ENCODE measurements at regions not wholly inside any gene's neighbourhood (a gene's known extent, or its start where the extent isn't known, plus 50 kb on each side); places are given as distances from the start of the nearest gene placed in this dataset.
"Not testable (repeated sequence)": the region's sequence is repeated elsewhere in the genome, so short reads cannot be mapped to it uniquely, and the experiment has no call there.

DNA sequence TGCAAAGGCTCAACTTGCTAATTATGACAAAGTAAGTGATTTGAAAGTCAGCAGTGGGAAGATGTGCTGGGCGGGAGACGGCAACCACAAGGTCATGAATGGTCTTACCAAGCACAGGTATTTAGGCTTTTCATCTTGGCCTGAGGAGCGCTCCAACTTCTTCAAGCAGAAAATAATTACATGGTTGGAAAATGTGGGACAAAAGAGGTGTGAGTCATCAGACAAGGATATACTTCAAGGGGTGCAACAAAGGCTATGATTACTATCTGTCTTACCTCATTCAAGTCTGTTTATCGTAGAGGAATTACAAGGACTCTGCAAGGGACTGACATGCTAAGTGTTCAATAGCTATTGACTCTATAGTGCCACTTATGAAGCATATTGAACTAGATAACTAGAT is 2005.7 kb downstream of the MRPL39 start:
- DNase-seq (ENCODE audit: low read depth): no peak

DNA sequence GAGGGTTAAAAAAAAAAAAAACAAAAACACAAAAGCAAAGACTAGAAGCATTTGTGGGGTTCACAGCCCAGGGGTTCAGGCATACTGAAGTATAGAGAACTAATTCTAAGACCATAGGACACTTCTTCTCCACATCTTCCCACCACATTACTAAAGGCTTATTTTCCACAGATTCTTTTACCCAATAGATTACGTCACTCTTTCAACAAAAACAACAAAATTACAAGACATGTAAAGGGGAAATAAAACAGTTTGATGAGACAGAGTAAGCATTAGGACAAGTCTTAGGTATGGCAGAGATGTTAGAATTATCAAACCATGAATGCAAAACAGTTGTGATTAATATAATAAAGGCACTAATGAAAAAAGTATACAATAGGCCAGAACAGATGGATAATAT is 2013.7 kb downstream of the MRPL39 start:
- DNase-seq (ENCODE audit: low read depth): no peak

DNA sequence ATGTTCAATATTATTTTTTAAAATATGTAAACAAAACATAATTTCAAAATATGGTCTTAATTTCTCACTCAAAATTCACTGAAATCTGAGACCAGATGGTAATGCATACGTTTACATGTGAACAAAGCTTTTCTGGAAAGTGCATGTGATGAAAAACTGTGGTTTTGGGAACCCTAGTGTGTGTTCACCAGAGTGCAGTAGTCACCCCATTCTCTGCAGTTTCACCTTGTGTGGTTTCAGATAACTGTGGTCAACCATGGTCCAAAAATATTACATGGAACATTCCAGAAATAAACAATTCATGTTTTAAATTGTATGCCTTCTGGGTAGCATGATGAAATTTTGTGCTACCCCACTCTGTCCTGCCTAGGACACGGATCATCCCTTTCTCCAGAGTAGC is 2021.9 kb downstream of the MRPL39 start:
- no peak for DNase-seq (ENCODE audit: low read depth)

DNA sequence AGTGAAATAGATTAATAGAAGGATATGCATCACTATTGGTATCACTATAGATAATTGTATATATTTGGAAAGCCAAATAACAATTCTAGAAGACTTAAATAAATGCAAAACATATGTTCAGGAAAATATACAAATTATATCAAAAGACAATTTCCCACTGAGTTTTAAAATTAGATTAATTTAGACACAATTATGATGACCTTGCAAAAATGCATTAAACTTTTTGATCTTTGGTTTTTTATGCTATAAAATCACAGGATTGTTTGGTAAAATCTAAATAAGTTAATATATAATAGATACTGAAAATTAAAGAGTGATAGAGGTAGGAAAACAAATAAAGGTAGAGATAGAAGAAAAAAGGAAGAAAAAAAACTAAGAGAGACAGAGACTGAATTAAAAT is 2027.7 kb downstream of the MRPL39 start:
- no peak for DNase-seq (ENCODE audit: low read depth)

GRCh38 chr21:23578027-23578426 is 2029.3 kb downstream of the MRPL39 start:
- DNase-seq (ENCODE audit: low read depth): no peak

DNA sequence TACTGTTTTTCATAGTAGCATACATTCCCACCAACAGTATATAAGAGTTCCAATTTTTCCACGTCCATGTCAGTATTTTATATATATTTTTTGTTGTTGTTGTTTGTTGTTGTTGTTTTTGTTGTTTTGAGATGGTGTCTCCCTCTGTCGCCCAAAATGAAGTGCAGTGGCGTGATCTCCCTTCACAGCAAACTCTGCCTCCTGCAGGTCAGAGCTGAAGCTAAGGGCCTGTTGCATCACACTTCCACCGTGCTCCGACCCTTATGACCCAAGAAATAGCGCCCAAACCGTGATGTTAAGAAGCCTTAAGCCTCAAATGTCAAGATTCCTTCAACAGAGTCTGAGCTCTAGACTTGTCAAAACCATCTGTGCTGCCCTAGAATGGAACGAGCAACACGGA is 2032.3 kb downstream of the MRPL39 start:
- DNase-seq (ENCODE audit: low read depth): no peak

DNA sequence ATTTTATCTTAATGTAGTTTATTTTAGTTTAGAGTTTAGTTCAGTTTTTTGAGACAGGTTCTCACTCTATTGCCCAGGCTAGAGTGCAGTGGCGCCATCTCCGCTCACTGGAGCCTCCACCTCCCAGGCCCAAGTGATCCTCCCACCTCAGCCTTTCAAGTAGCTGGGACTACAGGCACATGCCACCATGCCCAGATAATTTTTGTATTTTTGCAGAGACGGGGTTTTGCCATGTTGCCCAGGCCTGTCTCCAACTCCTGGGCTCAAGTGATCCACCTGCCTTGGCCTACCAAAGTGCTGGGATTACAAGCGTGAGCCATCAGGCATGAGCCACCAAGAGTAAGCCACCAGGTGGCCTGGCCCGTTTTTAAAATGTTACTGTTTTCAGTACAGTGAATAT is 2058.4 kb downstream of the MRPL39 start:
- DNase-seq (ENCODE audit: low read depth): not testable (repeated sequence)

GRCh38 chr21:23543333-23543732 is 2063.9 kb downstream of the MRPL39 start:
- no peak for DNase-seq (ENCODE audit: low read depth)

- no peak for DNase-seq (ENCODE audit: low read depth)
These were observed 2065.2 kb downstream of the MRPL39 start for GRCh38 chr21:23542097-23542496.

GRCh38 chr21:23541571-23541970 is 2065.7 kb downstream of the MRPL39 start:
- DNase-seq (ENCODE audit: low read depth): no peak

GRCh38 chr21:23534850-23535249 is 2072.4 kb downstream of the MRPL39 start:
- no peak for DNase-seq (ENCODE audit: low read depth)

GRCh38 chr21:23531444-23531843 is 2075.8 kb downstream of the MRPL39 start:
- DNase-seq (ENCODE audit: low read depth): no peak

DNA sequence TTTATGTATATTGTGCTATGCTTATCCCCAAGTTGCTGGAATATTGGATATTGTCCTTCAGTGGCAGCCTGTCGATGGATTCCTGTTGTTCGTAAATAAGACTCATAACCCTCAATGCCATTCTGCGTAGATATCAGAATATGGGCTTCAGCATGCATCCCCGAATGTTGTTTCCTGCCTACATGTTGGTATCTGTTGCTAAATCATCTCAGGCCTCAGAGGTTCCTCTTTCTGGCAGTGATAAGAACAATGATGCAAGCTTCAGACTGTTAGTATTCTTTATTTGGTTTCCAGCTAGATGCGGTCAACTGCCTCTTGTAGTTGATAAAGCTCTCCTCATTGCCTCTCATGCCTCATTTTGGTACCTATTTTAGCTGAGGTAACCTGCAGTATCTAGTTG is 2082.6 kb downstream of the MRPL39 start:
- no peak for DNase-seq (ENCODE audit: low read depth)

GRCh38 chr21:23522751-23523150 is 2084.5 kb downstream of the MRPL39 start:
- no peak for DNase-seq (ENCODE audit: low read depth)

DNA sequence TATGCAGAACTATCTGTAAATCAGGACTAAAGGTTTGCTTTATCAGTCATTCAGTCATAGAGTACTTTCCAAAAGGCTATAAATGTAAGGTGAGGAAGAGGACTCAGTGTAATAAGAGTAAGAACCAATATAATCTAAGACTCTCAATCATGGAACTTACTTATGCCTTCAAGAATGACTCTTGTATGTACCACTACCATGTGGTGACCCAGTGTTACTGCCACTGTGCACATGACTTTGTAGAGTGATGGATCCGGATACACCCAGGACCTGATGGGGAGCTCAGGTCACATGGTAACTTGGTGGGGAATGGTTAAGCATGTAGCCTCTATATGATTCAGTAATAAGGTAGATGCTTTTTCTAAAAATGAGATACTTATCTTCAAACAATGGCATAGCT is 2099.8 kb downstream of the MRPL39 start:
- DNase-seq (ENCODE audit: low read depth): no peak

DNA sequence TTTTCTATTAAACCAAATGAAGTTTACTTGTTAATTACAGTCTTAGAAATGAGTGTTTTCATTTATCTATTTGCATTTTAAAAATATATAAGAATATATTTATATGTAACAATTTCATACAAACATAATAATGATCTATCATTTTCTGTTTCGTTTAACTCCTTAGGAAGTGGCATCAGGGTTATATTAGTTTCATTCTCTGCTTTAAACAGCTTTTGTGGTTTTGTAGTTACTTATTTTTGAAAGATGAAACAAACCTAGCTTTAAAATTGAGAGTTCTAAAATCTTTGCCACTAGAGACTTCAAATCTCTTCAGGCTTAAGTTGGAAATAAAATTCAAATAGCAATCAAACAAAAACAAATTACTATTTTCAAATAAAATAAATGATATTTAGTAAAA is 2110.6 kb downstream of the MRPL39 start:
- DNase-seq (ENCODE audit: low read depth): no peak

DNA sequence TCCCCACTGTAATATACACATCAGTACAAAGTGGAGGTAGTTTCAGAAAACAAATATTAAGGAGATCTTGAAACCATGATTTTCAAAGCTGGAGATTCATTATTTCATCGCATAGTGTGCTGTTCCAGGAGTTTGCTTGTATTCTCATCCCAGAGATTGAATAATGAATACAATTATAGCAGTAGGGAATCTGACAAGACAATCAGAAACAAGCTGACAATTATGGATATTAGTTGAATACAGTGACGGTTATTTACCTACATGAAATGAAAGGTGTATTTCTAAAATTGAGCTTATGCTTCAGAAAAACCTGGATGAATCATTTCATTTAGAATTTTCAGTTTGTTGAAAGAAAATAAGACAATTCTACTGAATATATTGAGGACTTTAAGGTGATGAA is 2119.0 kb downstream of the MRPL39 start:
- no peak for DNase-seq (ENCODE audit: low read depth)

DNA sequence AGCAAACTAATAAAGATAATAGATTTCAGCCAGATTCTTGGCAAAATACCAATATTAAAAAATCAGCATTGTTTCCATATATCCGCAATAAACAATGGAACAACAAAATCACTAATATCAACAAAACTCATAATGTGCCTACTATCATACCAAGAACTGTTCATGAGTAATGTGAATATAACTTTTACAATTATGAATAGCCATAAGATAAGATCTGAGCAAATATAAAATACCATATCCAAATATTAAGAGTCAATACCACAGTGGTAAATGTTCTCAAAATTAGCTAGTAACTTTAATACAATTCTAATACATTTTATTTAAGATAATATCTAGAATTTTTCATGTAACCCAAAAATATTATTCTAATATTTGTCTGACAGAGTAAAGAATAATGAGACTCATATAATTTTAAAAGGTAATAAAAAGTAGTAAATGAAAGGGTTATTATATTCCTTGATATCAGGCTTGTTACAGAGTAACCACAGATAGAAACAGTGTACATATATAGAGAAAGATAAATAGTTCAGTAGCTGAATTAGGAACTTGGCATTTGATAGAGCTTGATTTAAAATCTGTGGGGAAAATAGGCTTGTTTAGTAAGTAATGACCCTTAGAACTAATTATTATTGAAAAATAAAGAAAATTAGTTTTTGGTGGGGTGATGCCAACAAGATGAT is 2126.6 kb downstream of the MRPL39 start:
- DNase-seq (ENCODE audit: low read depth): no peak

DNA sequence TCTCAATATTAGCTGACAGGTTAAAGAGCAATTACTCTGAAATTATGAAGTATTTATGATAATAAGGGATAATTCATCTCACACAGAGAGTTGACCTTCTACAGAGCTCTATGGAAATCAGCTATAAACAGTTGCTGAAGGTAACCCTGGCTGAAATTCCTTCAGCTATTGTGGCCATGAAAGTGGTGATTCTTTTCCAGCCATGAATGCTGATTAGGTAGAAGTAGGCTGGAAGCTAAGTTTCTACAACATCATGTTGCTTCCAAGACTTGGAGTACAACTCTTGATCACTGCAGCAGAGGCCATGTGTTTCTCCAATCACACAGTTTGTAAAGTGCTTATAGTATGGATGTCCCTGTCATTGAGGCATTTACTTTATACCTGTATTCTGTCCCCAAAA is 2128.9 kb downstream of the MRPL39 start:
- DNase-seq (ENCODE audit: low read depth): no peak

DNA sequence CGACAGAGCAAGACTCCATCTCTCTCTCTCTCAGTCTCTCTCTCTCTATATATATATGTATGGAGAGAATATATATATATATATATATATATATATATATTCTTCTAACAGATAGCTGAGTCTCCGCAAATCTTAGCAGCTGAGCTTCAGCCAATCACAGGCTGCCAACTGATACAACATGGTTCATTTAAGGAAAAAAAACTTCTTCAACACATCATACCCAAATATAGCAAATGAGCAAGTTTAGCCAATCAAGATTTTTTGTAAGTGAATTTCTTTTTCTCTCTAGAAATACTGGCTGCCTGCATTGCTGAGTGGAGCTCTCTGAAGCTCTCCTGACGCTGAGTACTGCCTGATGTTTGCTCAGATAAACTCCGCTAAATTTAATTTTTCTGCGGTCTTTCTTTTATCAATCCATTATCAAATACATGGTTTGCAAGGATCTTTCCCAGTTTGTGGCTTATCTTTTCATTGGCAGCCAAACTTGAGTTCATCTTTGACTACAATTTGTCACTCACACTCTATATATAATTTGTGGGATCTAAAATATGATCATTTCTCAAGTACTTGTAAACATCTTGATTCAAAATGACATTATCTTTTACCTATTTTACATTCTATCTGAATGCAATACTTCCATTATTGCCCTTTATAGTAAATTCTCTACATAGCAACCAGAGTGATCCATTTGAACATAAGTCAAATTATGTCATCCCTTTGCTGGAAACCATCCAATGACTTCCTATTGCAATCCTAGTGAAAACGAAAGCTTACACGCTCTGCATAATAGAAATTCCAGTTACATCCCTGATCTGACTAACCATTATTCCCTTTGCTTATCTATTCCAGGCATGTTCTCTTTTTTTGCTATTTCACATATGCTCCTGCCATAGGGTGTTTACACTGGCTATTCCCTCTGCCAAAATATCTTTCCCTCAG is 2131.7 kb downstream of the MRPL39 start:
- DNase-seq (ENCODE audit: low read depth): peak; percentile 44

DNA sequence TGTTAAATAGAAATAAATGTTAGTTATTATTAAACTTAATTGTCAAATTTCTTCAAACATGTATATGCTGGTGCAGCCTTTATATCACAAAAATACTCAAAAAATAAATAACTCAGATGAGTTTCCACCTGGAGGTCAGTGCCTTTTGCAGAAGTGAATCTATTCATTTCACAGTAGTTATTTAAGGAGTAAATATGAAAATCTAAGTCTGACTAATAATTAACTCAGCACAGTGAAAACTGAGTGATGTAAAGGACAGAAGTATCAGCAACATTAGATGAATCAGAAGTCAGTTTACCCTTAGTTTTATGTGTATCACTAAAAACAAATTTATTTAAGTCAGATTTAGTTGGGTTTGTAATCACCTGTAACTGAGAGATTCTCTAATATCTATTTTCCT is 2135.4 kb downstream of the MRPL39 start:
- DNase-seq (ENCODE audit: low read depth): no peak

DNA sequence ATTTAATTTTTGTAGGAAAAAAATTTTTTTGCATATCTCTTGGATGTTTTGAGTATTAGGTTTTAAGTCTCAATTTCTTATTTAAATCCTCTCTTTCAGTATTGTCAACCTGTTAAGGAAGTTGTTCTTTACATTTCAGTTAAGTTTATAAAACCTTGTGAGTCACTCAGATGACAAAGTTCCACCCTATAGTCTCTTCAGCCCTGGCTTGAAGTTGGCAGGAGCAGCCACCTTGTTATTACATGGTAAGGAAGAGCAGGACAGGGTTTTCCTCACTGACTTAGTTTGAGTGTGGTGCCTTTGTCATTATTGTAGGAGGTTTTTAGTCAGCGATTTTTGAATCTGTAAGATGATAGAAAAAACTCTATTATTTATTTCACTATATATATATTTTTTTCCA is 2143.9 kb downstream of the MRPL39 start:
- DNase-seq (ENCODE audit: low read depth): no peak

DNA sequence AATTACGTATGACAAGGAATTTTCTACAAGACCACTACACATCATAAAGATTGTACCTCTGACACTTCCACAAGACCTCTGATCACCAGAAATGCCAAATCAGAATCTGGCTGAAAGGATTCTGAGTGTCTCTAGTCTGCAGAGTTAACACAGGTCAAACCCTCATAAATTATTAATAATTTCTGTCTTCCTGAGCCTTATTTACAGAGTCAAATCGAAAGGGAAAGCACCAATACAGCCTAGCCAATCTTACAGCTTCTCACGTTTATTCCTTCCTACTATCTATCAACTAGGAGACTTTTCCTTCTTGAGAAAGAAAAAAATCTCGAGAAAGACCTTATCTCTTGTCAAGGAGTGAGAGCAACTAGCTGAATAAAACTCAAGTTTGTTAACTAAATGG is 2151.6 kb downstream of the MRPL39 start:
- DNase-seq (ENCODE audit: low read depth): no peak
